ENCODE measurements at regions not wholly inside any gene's neighbourhood (a gene's known extent, or its start where the extent isn't known, plus 50 kb on each side); places are given as distances from the start of the nearest gene placed in this dataset.
"Not testable (repeated sequence)": the region's sequence is repeated elsewhere in the genome, so short reads cannot be mapped to it uniquely, and the experiment has no call there.

GRCh38 chr7:76780693-76781092, 153.6 kb upstream of the POMZP3 start:
- TF ChIP-seq CTCF (IDR thresholded peaks at IDR 0.05); POLR2AphosphoS5 (IDR thresholded peaks at IDR 0.05; ENCODE audit: insufficient read depth in 1 of 2, low read depth in 1 of 2); POLR2A (IDR thresholded peaks at IDR 0.05): not testable (repeated sequence)
